Right atrium auricular region (tissue), 2 donors: ENCODE measurements at regions not wholly inside any gene's neighbourhood (a gene's known extent, or its start where the extent isn't known, plus 50 kb on each side); places are given as distances from the start of the nearest gene placed in this dataset.
"Not testable (repeated sequence)": the region's sequence is repeated elsewhere in the genome, so short reads cannot be mapped to it uniquely, and the experiment has no call there.

Experiments
- DNase-seq: peaks from one replicate; pipeline ENCODE4 v3.0.0-alpha.2; 2019; ENCODE audit warnings: low spot score
- H3K27ac ChIP-seq, 2 donors: fragments of 200-600 bp; sonication (generic); 1 replicate in 1 of 2; 2 replicates in 1 of 2; pipeline ENCODE4 v1.5.1; 2016 to 2019
- H3K27me3 ChIP-seq, 2 donors: fragments of 200-600 bp; sonication (generic); one replicate each; pipeline versions ENCODE4 v1.5.1 to v1.6.0; 2017 to 2019
- H3K36me3 ChIP-seq: fragments of 200-600 bp; sonication (generic); one replicate; pipeline ENCODE4 v1.5.1; 2016
- H3K4me1 ChIP-seq, 2 donors: fragments of 200-600 bp; sonication (generic); one replicate each; pipeline versions ENCODE4 v1.5.1 to v1.6.0; 2017 to 2019
- H3K4me3 ChIP-seq, 2 donors: fragments of 200-600 bp; sonication (generic); 1 replicate in 1 of 2; 2 replicates in 1 of 2; pipeline ENCODE4 v1.5.1; 2017 to 2019; ENCODE audit warnings: mild to moderate bottlenecking in 1 of 2, moderate library complexity in 1 of 2
- H3K9me3 ChIP-seq, 2 donors: fragments of 200-600 bp; sonication (generic); one replicate each; pipeline ENCODE4 v1.5.1; 2019
- TF ChIP-seq, protein P1 (sequence below), 2 donors: fragments of 200-600 bp; sonication (generic); IDR thresholded peaks; one replicate each; pipeline ENCODE4 v1.5.1; 2019; ENCODE audit warnings: antibody characterized with exemption in 2 of 2

DNA sequence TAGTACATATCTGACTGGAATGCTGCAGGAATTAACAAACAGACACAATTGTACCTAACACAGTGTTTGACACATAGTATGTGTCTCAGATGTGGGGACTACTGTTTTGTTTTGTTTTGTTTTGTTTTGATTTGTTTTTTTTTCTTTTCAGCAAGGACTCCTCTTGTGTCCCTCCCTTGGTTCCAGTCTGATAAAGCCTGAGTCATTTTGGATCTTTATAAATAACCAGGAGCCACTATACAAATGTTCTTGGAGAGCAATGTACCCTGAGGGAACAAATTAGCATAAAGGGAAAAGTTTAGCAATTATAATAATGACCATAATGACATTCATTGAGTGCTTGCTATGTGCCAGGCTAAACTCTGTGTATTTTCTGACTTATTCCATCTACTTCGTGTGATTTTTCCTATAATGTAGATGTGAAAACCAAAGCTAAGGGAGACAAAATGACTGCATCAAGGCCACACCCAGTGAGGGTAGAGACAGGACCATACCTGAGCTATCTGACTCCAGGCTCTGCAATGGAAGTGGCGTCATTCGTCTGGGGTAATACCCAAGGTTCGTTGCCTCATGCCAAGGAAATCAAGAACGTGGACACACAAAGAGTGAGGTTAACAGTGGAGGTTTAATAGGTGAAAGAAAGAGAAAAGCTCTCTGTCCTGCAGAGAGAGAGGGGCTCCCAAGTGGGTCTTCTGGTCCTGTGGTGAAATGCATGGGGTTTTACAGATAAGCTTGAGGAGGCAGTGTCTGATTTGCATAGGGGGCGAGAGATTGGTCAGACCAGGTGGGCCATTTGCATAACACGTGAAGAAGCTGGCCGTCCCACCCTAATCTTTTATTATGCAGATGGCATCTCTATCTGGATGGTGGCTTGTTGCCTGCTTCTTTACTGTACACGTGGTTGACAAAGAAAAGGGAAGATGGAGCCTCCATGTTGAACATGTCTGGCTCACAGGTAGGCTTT is 285.5 kb upstream of the SFSWAP start:
- Histone ChIP-seq H3K9me3 (peaks cover 0 to 19% of the 10 kb centered on the region in 2 donors), H3K4me1 (no peaks in the 10 kb centered on the region), H3K27me3 (no peaks in the 10 kb centered on the region), H3K36me3 (no peaks in the 10 kb centered on the region), H3K27ac (no peak overlapping the region), H3K4me3 (no peak overlapping the region)
- DNase-seq = no peak
- TF ChIP-seq, protein P1, sequence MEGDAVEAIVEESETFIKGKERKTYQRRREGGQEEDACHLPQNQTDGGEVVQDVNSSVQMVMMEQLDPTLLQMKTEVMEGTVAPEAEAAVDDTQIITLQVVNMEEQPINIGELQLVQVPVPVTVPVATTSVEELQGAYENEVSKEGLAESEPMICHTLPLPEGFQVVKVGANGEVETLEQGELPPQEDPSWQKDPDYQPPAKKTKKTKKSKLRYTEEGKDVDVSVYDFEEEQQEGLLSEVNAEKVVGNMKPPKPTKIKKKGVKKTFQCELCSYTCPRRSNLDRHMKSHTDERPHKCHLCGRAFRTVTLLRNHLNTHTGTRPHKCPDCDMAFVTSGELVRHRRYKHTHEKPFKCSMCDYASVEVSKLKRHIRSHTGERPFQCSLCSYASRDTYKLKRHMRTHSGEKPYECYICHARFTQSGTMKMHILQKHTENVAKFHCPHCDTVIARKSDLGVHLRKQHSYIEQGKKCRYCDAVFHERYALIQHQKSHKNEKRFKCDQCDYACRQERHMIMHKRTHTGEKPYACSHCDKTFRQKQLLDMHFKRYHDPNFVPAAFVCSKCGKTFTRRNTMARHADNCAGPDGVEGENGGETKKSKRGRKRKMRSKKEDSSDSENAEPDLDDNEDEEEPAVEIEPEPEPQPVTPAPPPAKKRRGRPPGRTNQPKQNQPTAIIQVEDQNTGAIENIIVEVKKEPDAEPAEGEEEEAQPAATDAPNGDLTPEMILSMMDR (IDR thresholded peaks at IDR 0.05) = no peak

DNA sequence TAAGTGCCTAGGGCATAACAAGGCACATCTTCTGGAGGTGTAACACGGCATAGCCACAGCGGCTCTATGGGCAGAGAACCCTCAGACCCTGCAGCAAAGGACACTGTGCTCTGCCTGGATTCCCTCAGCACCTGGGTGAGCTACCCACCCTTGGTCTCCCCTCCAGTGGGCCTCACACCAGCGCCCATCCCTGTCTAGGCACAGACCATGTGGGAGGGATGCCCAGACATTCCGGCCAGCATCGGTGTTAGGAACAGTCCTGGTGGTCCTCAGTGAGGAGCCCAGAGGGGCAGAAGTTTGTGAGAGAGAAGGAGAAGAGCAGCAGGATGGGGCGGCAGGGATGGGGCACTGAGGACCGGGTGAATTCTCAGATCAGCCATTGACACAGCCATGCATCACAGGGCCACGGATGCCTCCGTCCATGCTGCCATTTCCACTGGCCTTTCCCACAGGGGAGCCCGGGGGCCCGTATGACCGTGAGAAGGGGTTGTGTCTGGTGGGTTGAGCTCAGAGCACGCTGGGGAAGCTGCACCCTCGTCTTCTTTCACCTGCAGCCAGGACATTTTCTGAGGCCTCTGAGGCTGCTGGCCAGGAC is 282.7 kb upstream of the SFSWAP start:
- H3K9me3 ChIP-seq = peaks cover 0 to 23% of the 10 kb centered on the region in 2 donors
- H3K36me3 ChIP-seq = no peaks in the 10 kb centered on the region
- no peak overlapping the region for H3K4me3 ChIP-seq
- no peaks in the 10 kb centered on the region for H3K4me1 ChIP-seq
- H3K27ac ChIP-seq = no peak overlapping the region
- TF ChIP-seq, protein P1 (IDR thresholded peaks at IDR 0.05) = no peak
- H3K27me3 ChIP-seq = no peaks in the 10 kb centered on the region
- no peak for DNase-seq

DNA sequence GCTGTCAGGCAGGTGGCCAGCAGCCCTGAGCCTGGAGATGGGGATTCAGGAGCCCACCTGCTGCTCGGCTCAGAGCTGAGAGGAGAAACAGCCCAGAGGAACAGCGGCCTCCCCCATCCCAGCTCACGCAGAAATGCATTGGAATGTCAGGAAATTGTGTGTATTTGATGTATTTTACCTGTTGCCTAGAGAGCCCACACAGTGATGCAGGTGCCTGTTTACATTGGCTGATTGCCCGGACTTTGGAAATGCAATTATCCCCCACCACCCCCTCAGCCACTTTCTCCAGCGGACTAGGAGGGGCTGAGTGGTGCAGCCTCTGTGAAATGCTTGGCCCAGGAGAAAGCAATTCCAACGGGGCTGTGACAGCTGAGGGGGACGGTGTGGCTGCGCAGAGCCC is 281.7 kb upstream of the SFSWAP start:
- H3K4me1 ChIP-seq, DNase-seq: not testable (repeated sequence)

DNA sequence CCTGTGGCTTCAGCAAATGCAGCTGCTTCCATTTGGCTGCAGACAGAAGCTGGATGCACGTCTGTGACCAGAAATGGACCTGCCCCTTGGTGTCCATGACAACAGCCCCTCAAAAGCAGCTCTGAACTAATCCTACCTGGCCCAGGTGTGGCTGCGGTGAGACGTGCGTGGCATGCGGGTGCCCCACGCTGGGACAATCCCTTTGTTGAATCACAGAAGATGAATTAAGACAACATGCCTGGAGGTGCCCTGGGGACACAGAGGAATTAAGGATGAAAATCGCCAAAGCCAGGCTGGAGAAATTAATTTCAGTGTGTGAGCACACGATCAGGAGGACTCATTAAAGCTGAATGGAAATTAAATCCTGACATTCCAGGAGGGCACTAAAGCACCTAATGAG is 281.2 kb upstream of the SFSWAP start:
- H3K27me3 ChIP-seq, DNase-seq, H3K27ac ChIP-seq, H3K4me3 ChIP-seq, H3K4me1 ChIP-seq, H3K36me3 ChIP-seq: not testable (repeated sequence)
- peaks cover 0 to 11% of the 10 kb centered on the region in 2 donors for H3K9me3 ChIP-seq

More for the DNA sequence above, 281.7 kb upstream of the SFSWAP start:
- peaks cover 0 to 15% of the 10 kb centered on the region in 2 donors for H3K9me3 ChIP-seq
- H3K27ac ChIP-seq, H3K4me3 ChIP-seq, H3K36me3 ChIP-seq, H3K27me3 ChIP-seq: not testable (repeated sequence)

DNA sequence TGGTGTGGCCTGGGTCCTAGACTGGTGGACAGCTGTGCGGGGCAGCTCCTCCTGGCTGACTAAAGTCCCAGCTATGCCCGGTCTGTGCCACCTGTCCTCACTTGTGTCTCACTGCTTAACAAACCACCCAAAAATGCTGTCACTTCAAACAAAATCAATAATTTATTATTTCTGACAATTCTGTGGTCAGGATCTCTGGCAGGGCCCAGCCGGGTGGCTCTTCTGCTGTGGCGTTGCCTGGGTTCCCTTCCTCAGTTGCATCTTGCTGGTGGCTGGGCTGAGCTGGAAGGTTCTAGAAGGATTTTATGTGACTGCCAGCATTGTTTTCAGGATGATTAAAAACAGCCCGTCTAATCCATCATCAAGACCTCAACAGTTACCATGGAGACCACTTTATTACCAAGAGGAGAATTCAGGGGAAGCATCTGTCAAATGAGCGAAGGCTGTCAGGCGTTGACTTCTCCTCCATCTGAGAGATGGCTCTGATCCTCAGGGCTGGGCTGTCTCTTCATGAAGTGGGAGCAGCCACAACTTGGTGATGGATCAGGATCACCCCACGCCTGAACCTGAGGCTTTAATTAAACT is 280.6 kb upstream of the SFSWAP start:
- no peak overlapping the region for H3K4me3 ChIP-seq
- no peaks in the 10 kb centered on the region for H3K36me3 ChIP-seq
- peaks cover 0 to 11% of the 10 kb centered on the region in 2 donors for H3K9me3 ChIP-seq
- TF ChIP-seq, protein P1 (IDR thresholded peaks at IDR 0.05) = no peak
- H3K27me3 ChIP-seq = no peaks in the 10 kb centered on the region
- no peaks in the 10 kb centered on the region for H3K4me1 ChIP-seq
- DNase-seq = no peak
- H3K27ac ChIP-seq = no peak overlapping the region

DNA sequence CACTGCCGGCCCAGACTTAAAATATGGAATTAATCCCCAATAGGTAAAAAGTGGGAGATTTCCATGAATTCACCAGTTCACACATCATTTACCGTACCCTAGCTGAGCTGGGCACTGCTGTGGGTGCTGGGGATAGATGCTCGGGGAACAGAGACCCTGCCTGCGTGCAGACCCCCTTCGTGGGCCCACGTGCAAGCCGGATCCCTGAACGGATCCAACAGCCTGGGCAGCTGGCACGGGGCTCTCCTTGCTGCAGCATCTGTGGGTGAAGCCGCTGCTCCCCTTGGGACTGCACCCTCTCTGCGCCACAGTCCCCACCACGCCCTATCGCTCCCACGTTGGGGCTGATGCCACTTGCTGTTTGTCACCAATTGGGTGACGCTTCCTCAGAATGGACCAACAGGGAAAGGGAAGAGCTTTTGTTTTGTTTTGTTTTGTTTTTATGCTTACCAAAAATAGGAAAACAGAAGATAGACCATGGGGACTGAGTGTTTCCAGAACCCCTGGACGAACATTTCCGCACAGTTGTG is 279.7 kb upstream of the SFSWAP start:
- not testable (repeated sequence) for H3K27me3 ChIP-seq, H3K27ac ChIP-seq, H3K36me3 ChIP-seq, H3K4me3 ChIP-seq, H3K4me1 ChIP-seq, DNase-seq
- peaks cover 0 to 11% of the 10 kb centered on the region in 2 donors for H3K9me3 ChIP-seq
